Activated CD8-positive, alpha-beta memory T cell treated with anti-CD3 and anti-CD28 coated beads, Interleukin-2, amount 50 U/mL, for 1 hour (primary cell): ENCODE measurements at regions not wholly inside any gene's neighbourhood (a gene's known extent, or its start where the extent isn't known, plus 50 kb on each side); places are given as distances from the start of the nearest gene placed in this dataset.
"Not testable (repeated sequence)": the region's sequence is repeated elsewhere in the genome, so short reads cannot be mapped to it uniquely, and the experiment has no call there.

Source experiments
- DNase-seq: peaks from one replicate; pipeline ENCODE4 v3.0.0-alpha.2; 2020; ENCODE audit errors: extremely low read depth

- DNase-seq: no peak
These were observed 70.0 kb downstream of the LMO4 start for GRCh38 chr1:87398641-87399040.

- no peak for DNase-seq
These were observed 70.6 kb downstream of the LMO4 start for GRCh38 chr1:87399264-87399663.

GRCh38 chr1:87399701-87400100 is 71.0 kb downstream of the LMO4 start:
- DNase-seq: no peak

GRCh38 chr1:87400813-87401212 is 72.1 kb downstream of the LMO4 start:
- no peak for DNase-seq

GRCh38 chr1:87402241-87403002 is 73.7 kb downstream of the LMO4 start:
- DNase-seq: no peak

GRCh38 chr1:87403061-87403820 is 74.6 kb downstream of the LMO4 start:
- no peak for DNase-seq

GRCh38 chr1:87404296-87404695 is 75.6 kb downstream of the LMO4 start:
- DNase-seq: no peak

- no peak for DNase-seq
These were observed 80.1 kb downstream of the LMO4 start for GRCh38 chr1:87408665-87409248.

- DNase-seq: no peak
These were observed 82.2 kb downstream of the LMO4 start for GRCh38 chr1:87410776-87411480.

- not testable (repeated sequence) for DNase-seq
These were observed 85.2 kb downstream of the LMO4 start for GRCh38 chr1:87413846-87414245.

- no peak for DNase-seq
These were observed 89.4 kb downstream of the LMO4 start for GRCh38 chr1:87418048-87418447.

- DNase-seq: no peak
These were observed 93.1 kb downstream of the LMO4 start for GRCh38 chr1:87421809-87422208.

- no peak for DNase-seq
These were observed 95.9 kb downstream of the LMO4 start for GRCh38 chr1:87424541-87424940.

GRCh38 chr1:87426463-87427249 is 98.0 kb downstream of the LMO4 start:
- DNase-seq: no peak

GRCh38 chr1:87428367-87428766 is 99.7 kb downstream of the LMO4 start:
- DNase-seq: no peak

GRCh38 chr1:87428883-87429282 is 100.2 kb downstream of the LMO4 start:
- DNase-seq: no peak

- no peak for DNase-seq
These were observed 104.0 kb downstream of the LMO4 start for GRCh38 chr1:87432685-87433084.

- not testable (repeated sequence) for DNase-seq
These were observed 104.4 kb downstream of the LMO4 start for GRCh38 chr1:87433101-87433500.

- DNase-seq: no peak
These were observed 106.8 kb downstream of the LMO4 start for GRCh38 chr1:87435484-87435883.

- not testable (repeated sequence) for DNase-seq
These were observed 107.4 kb downstream of the LMO4 start for GRCh38 chr1:87436115-87436514.

GRCh38 chr1:87436534-87436933 is 107.9 kb downstream of the LMO4 start:
- DNase-seq: no peak
